Ammon's horn (tissue), 1 donor: ENCODE measurements at regions not wholly inside any gene's neighbourhood (a gene's known extent, or its start where the extent isn't known, plus 50 kb on each side); places are given as distances from the start of the nearest gene placed in this dataset.

Experiments used
- DNase-seq: peaks from one replicate; pipeline ENCODE4 v3.0.0-alpha.2; 2016; ENCODE audit warnings: low spot score

- no peak for DNase-seq
Measured at GRCh38 chr12:38556647-38557046, 240.1 kb downstream of the ALG10B start.

- no peak for DNase-seq
Measured at GRCh38 chr12:38585086-38585485, 268.5 kb downstream of the ALG10B start.

- DNase-seq: no peak
Measured at GRCh38 chr12:38586789-38587188, 270.2 kb downstream of the ALG10B start.

GRCh38 chr12:38587594-38587993, 271.0 kb downstream of the ALG10B start:
- DNase-seq: no peak

GRCh38 chr12:38588624-38589305, 272.2 kb downstream of the ALG10B start:
- no peak for DNase-seq

- no peak for DNase-seq
Measured at GRCh38 chr12:38589306-38589632, 272.7 kb downstream of the ALG10B start.

GRCh38 chr12:38601949-38602348, 285.4 kb downstream of the ALG10B start:
- DNase-seq: no peak
